Peyer's patch (tissue), 4 donors: ENCODE measurements at regions not wholly inside any gene's neighbourhood (a gene's known extent, or its start where the extent isn't known, plus 50 kb on each side); places are given as distances from the start of the nearest gene placed in this dataset.

Experiments used
- POLR2A ChIP-seq, 2 donors: fragments of 450-650 bp; IDR thresholded peaks; one replicate each; pipeline ENCODE4 v1.5.1; 2017; ENCODE audit warnings: antibody characterized with exemption in 2 of 2, mild to moderate bottlenecking in 2 of 2, moderate library complexity in 2 of 2
- TF ChIP-seq, protein P1 (sequence below), 6 experiments: fragments of 450-650 bp in 4 of 6; fragments of 200-600 bp in 2 of 6; sonication (generic) in 1 of 6; IDR thresholded peaks; one replicate each; pipeline ENCODE4 v1.5.1; 2017 to 2019; ENCODE audit warnings: antibody characterized with exemption in 6 of 6, mild to moderate bottlenecking in 3 of 6, moderate library complexity in 1 of 6

DNA sequence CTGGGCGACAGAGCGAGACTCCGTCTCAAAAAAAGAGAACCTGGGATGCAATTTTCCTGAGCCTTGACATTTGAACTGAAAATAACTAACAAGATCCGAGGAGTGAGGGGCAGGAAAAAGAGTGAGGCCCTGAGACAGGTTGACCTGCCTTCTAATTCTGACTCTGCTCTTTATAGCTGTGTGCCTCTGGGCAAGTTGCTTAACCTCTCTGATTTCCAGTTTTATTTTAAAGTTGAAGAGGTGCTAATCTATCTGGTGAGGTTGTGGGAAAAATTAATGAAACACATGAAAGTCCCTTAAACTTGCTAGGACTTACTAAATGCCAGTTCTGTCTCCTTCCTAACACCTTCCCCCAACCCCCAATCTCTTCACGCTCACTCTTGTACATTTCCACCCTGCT, 108.4 kb upstream of the MGAT5 start:
- no peak for TF ChIP-seq POLR2A (IDR thresholded peaks at IDR 0.05)
- TF ChIP-seq, protein P1, sequence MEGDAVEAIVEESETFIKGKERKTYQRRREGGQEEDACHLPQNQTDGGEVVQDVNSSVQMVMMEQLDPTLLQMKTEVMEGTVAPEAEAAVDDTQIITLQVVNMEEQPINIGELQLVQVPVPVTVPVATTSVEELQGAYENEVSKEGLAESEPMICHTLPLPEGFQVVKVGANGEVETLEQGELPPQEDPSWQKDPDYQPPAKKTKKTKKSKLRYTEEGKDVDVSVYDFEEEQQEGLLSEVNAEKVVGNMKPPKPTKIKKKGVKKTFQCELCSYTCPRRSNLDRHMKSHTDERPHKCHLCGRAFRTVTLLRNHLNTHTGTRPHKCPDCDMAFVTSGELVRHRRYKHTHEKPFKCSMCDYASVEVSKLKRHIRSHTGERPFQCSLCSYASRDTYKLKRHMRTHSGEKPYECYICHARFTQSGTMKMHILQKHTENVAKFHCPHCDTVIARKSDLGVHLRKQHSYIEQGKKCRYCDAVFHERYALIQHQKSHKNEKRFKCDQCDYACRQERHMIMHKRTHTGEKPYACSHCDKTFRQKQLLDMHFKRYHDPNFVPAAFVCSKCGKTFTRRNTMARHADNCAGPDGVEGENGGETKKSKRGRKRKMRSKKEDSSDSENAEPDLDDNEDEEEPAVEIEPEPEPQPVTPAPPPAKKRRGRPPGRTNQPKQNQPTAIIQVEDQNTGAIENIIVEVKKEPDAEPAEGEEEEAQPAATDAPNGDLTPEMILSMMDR (IDR thresholded peaks at IDR 0.05), result no peak
